Liver (tissue), 3 donors: ENCODE measurements at regions not wholly inside any gene's neighbourhood (a gene's known extent, or its start where the extent isn't known, plus 50 kb on each side); places are given as distances from the start of the nearest gene placed in this dataset.

ENCODE experiments used
- GABPA ChIP-seq, 2 donors: IDR thresholded peaks in 1 of 2; conservative IDR thresholded peaks in 1 of 2; 2 replicates each; pipeline ENCODE4 v1.6.1; 2016; ENCODE audit warnings: antibody characterized with exemption in 2 of 2, mild to moderate bottlenecking in 1 of 2, moderate library complexity in 1 of 2
- JUND ChIP-seq, 2 donors: IDR thresholded peaks; 2 replicates each; pipeline ENCODE4 v1.6.1; 2016; ENCODE audit warnings: antibody characterized with exemption in 2 of 2
- YY1 ChIP-seq: IDR thresholded peaks from 2 replicates; pipeline ENCODE4 v1.6.1; 2016; ENCODE audit warnings: antibody characterized with exemption, mild to moderate bottlenecking
- TF ChIP-seq, protein P1 (sequence below): fragments of 150-350 bp; IDR thresholded peaks from 2 replicates; pipeline ENCODE4 v1.5.1; 2017; ENCODE audit warnings: improper control_type of control experiment, low read depth, low read length; ENCODE audit not compliant: missing input control
- donor health status: healthy.
- donor health status: healthy.

- TF ChIP-seq, protein P1, sequence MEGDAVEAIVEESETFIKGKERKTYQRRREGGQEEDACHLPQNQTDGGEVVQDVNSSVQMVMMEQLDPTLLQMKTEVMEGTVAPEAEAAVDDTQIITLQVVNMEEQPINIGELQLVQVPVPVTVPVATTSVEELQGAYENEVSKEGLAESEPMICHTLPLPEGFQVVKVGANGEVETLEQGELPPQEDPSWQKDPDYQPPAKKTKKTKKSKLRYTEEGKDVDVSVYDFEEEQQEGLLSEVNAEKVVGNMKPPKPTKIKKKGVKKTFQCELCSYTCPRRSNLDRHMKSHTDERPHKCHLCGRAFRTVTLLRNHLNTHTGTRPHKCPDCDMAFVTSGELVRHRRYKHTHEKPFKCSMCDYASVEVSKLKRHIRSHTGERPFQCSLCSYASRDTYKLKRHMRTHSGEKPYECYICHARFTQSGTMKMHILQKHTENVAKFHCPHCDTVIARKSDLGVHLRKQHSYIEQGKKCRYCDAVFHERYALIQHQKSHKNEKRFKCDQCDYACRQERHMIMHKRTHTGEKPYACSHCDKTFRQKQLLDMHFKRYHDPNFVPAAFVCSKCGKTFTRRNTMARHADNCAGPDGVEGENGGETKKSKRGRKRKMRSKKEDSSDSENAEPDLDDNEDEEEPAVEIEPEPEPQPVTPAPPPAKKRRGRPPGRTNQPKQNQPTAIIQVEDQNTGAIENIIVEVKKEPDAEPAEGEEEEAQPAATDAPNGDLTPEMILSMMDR, result no peak
- no peak for TF ChIP-seq YY1
- TF ChIP-seq GABPA (IDR thresholded peaks at IDR 0.05 in 1 of 2, conservative IDR thresholded peaks at IDR 0.05 in 1 of 2), result no peak
- TF ChIP-seq JUND (IDR thresholded peaks at IDR 0.05), result no peak
These were observed 270.5 kb upstream of the SLC30A5 start for GRCh38 chr5:68823301-68823700.
